ENCODE measurements at regions not wholly inside any gene's neighbourhood (a gene's known extent, or its start where the extent isn't known, plus 50 kb on each side); places are given as distances from the start of the nearest gene placed in this dataset.

DNA sequence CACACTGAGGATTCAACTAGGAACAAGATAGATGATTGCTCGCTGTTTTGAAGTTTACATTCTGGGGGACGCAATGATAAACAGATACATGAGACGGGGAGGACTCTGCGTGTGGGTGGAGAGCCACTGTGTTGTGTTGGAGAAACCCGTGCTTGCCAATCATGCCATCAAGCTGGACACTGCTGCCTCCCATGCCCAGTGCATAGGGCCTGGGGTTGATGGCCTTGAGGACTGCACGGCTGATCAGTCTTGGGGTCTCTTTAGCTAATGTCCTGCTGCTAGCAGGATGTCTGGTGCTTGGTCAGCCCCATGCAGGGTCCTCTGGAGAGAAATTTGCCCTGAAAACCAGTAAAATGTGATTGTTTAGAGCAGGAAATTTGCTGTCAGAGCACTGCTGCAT lies 221.2 kb upstream of the B3GAT1 start:
- Mint-ChIP-seq H3K36me3 (peaks cover 3% of the 10 kb centered on the region; the same call in 1 of the 2 replicates), H3K4me1 (0 out of 2 replicates have a peak, but pooled peaks cover 2% of the 10 kb centered on the region), H3K27me3 (ENCODE audit: low read depth) (no peaks in the 10 kb centered on the region; the same call in 1 of the 2 replicates), H3K9me3 (peaks cover 15% of the 10 kb centered on the region), H3K27ac (no peak overlapping the region), H3K4me3 (no peak overlapping the region)
- POLR2A ChIA-PET, result no interaction called here
- DNase-seq (ENCODE audit: low spot score) (no peak), ATAC-seq (no peak)
- TF ChIP-seq GABPB1 (CRISPR knock-in tag; IDR thresholded peaks at IDR 0.05), result no peak
- no peak for TF ChIP-seq CREM (CRISPR knock-in tag; IDR thresholded peaks at IDR 0.05)
- TF ChIP-seq FOXP1 (CRISPR knock-in tag; IDR thresholded peaks at IDR 0.05; ENCODE audit: borderline replicate concordance), result no peak
- TF ChIP-seq PRRX2 (CRISPR knock-in tag; IDR thresholded peaks at IDR 0.05), result no peak
- TF ChIP-seq SMAD4 (CRISPR knock-in tag; IDR thresholded peaks at IDR 0.05), result no peak
- TF ChIP-seq, protein P1, sequence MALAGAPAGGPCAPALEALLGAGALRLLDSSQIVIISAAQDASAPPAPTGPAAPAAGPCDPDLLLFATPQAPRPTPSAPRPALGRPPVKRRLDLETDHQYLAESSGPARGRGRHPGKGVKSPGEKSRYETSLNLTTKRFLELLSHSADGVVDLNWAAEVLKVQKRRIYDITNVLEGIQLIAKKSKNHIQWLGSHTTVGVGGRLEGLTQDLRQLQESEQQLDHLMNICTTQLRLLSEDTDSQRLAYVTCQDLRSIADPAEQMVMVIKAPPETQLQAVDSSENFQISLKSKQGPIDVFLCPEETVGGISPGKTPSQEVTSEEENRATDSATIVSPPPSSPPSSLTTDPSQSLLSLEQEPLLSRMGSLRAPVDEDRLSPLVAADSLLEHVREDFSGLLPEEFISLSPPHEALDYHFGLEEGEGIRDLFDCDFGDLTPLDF (CRISPR knock-in tag; IDR thresholded peaks at IDR 0.05), result no peak
- no peak for TF ChIP-seq ZNF425 (CRISPR knock-in tag; conservative IDR thresholded peaks at IDR 0.05)
- no peak for TF ChIP-seq KAT7 (CRISPR knock-in tag; IDR thresholded peaks at IDR 0.05; ENCODE audit: borderline replicate concordance)
- no peak for TF ChIP-seq EMX1 (CRISPR knock-in tag; IDR thresholded peaks at IDR 0.05)
- TF ChIP-seq ZNF232 (CRISPR knock-in tag; IDR thresholded peaks at IDR 0.05), result no peak
- TF ChIP-seq MXD4 (CRISPR knock-in tag; IDR thresholded peaks at IDR 0.05; ENCODE audit: borderline replicate concordance), result no peak
- TF ChIP-seq FOXJ3 (CRISPR knock-in tag; IDR thresholded peaks at IDR 0.05; ENCODE audit: borderline replicate concordance), result no peak
- TF ChIP-seq NFATC4 (CRISPR knock-in tag; IDR thresholded peaks at IDR 0.05), result no peak
- TF ChIP-seq, protein P2, sequence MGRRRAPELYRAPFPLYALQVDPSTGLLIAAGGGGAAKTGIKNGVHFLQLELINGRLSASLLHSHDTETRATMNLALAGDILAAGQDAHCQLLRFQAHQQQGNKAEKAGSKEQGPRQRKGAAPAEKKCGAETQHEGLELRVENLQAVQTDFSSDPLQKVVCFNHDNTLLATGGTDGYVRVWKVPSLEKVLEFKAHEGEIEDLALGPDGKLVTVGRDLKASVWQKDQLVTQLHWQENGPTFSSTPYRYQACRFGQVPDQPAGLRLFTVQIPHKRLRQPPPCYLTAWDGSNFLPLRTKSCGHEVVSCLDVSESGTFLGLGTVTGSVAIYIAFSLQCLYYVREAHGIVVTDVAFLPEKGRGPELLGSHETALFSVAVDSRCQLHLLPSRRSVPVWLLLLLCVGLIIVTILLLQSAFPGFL (CRISPR knock-in tag; IDR thresholded peaks at IDR 0.05; ENCODE audit: borderline replicate concordance), result no peak
- no peak for TF ChIP-seq RORB (CRISPR knock-in tag; IDR thresholded peaks at IDR 0.05)
- TF ChIP-seq HMGA2 (CRISPR knock-in tag; IDR thresholded peaks at IDR 0.05), result no peak
- TF ChIP-seq ATF6 (CRISPR knock-in tag; IDR thresholded peaks at IDR 0.05), result no peak
- CTCF ChIA-PET, result no interaction called here

DNA sequence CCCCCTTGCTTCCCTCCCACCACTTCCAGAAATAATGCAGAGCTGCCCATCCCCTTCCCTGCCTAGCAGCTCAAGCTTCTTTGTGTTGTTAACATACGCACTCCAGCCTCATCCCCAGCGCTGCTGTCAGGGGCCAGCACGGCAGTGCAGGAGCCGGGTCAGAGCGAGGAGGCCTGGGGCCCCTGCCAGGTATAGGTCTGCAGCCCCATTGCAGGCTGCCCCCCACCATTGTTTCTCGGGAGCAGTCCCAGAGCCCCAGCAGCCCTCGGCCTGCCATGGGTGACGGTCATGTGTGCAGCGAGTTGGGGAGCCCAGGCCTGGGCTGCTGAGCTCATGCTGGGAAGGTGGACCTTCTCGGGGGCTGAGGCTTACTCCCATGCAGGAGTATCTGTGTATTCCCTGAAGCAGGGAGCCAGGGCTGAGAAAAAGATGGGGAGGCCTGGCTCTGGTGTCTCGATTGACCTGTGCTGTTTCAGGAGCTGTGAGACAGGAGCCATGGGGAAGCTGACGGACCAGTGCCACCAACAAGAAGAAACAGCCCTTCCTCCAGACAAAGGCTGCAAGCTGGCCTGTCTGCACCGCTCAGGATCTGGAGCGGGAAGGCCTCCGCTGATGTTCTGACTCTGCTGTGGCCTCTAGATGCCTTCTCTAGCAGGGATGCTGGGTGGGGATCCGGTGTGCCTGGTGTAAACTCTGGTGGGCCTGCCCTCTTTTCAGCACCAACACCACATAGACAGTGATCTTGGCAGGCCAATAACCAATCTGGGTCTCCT lies 220.5 kb upstream of the B3GAT1 start:
- no peaks in the 10 kb centered on the region; the same call in 1 of the 2 replicates for H3K27me3 Mint-ChIP-seq (ENCODE audit: low read depth)
- POLR2A ChIA-PET, result no interaction called here
- H3K36me3 Mint-ChIP-seq, result peaks cover 3% of the 10 kb centered on the region; the same call in 1 of the 2 replicates
- TF ChIP-seq ZNF396 (CRISPR knock-in tag; IDR thresholded peaks at IDR 0.05; ENCODE audit: borderline replicate concordance) (no peak), TCF7 (CRISPR knock-in tag; IDR thresholded peaks at IDR 0.05; ENCODE audit: low read depth) (no peak), KAT7 (CRISPR knock-in tag; IDR thresholded peaks at IDR 0.05; ENCODE audit: borderline replicate concordance) (no peak), NFATC4 (CRISPR knock-in tag; IDR thresholded peaks at IDR 0.05) (no peak), JUN (CRISPR knock-in tag; IDR thresholded peaks at IDR 0.05) (no peak), CBFB (CRISPR knock-in tag; IDR thresholded peaks at IDR 0.05; ENCODE audit: low read depth) (no peak), EMX1 (CRISPR knock-in tag; IDR thresholded peaks at IDR 0.05) (no peak)
- TF ChIP-seq, protein P3, sequence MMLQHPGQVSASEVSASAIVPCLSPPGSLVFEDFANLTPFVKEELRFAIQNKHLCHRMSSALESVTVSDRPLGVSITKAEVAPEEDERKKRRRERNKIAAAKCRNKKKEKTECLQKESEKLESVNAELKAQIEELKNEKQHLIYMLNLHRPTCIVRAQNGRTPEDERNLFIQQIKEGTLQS (CRISPR knock-in tag; conservative IDR thresholded peaks at IDR 0.05), result no peak
- no peak overlapping the region for H3K4me3 Mint-ChIP-seq
- no peak for DNase-seq (ENCODE audit: low spot score)
- CTCF ChIA-PET, result interaction anchor here (0.8 to 1.8 kb wide), 2 partner anchors 11 to 93 kb away, joined by 4 read pairs; no protein-coding TSS in a partner anchor
- no peak overlapping the region for H3K27ac Mint-ChIP-seq
- ATAC-seq, result peak; percentile 50
- H3K4me1 Mint-ChIP-seq, result 0 out of 2 replicates have a peak, but pooled peaks cover 2% of the 10 kb centered on the region
- peaks cover 17% of the 10 kb centered on the region for H3K9me3 Mint-ChIP-seq

Data from WTC11 (cell line).